ENCODE measurements at regions not wholly inside any gene's neighbourhood (a gene's known extent, or its start where the extent isn't known, plus 50 kb on each side); places are given as distances from the start of the nearest gene placed in this dataset.
A peak's percentile ranks its signal among the peaks of the same experiment; 100 is the strongest.

DNA sequence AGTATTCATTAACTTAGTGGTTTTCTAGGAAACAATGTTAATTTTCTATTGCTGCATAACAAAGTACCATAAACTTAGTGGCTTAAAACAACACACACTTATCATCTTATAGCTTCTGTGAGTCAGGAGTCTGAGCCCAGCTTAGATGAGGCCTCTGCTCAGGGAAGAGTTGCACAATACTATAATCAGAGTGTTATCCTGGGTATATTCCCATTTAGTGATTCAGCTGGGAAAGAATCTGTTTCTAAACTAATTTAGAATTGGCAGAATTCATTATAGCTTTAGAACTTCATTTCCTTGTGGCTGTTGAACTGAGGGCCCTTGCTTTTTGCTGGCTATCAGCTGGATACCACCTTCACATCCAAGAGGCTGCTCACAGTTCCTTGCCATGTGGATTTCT is 515.5 kb downstream of the BRINP3 start:
- no peaks in the 10 kb centered on the region for H3K36me3 ChIP-seq (ENCODE audit: control insufficient read depth, insufficient read depth, low read length)
- peak; percentile 81 for DNase-seq
- H3K4me1 ChIP-seq (ENCODE audit: control insufficient read depth, insufficient read depth, low read length): peaks cover 3% of the 10 kb centered on the region
- H3K27ac ChIP-seq (ENCODE audit: low read length): no peak overlapping the region
- no peak overlapping the region for H3K4me3 ChIP-seq (ENCODE audit: low read length)
- H3K27me3 ChIP-seq (ENCODE audit: control insufficient read depth, insufficient read depth, low read length): no peaks in the 10 kb centered on the region
- H3K9me3 ChIP-seq (replicated peaks; ENCODE audit: control insufficient read depth, low read depth, low read length): no peaks in the 10 kb centered on the region

DNA sequence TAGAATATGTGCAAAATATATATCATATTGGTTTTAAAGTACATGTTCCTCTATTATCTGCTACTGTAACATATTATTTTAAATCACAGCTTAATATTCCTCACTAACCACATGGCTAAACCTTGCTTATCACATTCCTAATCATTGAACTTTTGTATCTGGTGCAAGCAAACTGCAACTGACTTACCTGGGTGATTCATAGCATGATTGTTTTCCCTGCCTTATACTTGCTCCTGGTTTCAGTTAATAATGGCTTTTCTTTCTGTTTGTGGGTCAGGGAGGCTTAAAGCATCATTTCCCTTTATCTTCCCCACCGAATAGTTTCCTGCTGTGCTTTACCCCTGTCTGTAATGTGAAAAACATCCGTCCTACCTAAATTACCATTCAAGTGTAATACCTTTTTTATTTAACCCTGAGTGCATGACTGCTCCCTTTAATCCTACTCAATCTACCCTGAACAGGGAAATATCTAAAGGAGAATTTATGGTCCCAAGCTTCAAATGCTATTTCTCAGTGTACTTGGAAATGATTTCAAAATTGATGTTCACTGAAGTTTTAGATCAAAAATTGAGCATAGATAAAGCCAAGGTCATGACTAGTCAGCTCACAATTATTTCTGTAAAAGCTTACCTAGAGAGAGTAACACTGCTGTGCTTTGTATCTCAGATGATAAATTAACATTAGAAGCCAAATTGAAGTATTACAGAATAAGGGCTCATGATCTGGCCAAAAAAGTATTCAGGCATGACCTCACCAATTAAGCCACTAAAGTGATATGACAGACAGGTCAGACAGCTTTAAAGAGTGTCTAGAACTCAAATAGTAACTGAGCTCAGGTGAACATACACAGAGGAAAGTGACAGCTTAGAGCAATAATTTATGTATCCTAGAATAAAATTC is 507.1 kb downstream of the BRINP3 start:
- Histone ChIP-seq H3K4me3 (ENCODE audit: low read length) (no peak overlapping the region), H3K4me1 (ENCODE audit: control insufficient read depth, insufficient read depth, low read length) (no peaks in the 10 kb centered on the region), H3K27me3 (ENCODE audit: control insufficient read depth, insufficient read depth, low read length) (no peaks in the 10 kb centered on the region), H3K27ac (ENCODE audit: low read length) (no peak overlapping the region), H3K36me3 (ENCODE audit: control insufficient read depth, insufficient read depth, low read length) (no peaks in the 10 kb centered on the region), H3K9me3 (replicated peaks; ENCODE audit: control insufficient read depth, low read depth, low read length) (no peaks in the 10 kb centered on the region)
- no peak for DNase-seq
- no CpG with 5 or more reads among the region's 2 CpGs for WGBS (ENCODE audit: insufficient coverage)

DNA sequence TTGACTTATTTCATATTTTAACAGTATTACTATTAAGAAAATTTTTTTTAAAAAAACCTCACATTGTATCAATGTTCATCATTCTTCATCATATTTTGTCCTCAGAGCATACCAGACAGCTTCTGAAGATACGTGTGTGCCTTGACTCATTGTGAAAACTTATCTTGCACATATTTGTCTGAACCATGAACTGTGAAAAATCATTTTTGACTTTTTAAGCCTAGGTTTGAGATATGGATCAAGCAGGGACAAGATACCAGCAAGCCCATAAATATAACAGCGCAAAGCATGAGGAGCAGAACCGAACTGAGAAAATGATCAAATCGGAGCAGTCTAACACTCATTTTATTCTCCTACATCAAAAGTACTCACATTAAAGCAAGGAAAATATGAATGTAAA is 506.0 kb downstream of the BRINP3 start:
- Histone ChIP-seq H3K4me1 (ENCODE audit: control insufficient read depth, insufficient read depth, low read length) (no peaks in the 10 kb centered on the region), H3K4me3 (ENCODE audit: low read length) (no peak overlapping the region), H3K36me3 (ENCODE audit: control insufficient read depth, insufficient read depth, low read length) (no peaks in the 10 kb centered on the region), H3K27me3 (ENCODE audit: control insufficient read depth, insufficient read depth, low read length) (no peaks in the 10 kb centered on the region), H3K27ac (ENCODE audit: low read length) (no peak overlapping the region), H3K9me3 (replicated peaks; ENCODE audit: control insufficient read depth, low read depth, low read length) (no peaks in the 10 kb centered on the region)
- no peak for DNase-seq
- no CpG with 5 or more reads among the region's 4 CpGs for WGBS (ENCODE audit: insufficient coverage)

DNA sequence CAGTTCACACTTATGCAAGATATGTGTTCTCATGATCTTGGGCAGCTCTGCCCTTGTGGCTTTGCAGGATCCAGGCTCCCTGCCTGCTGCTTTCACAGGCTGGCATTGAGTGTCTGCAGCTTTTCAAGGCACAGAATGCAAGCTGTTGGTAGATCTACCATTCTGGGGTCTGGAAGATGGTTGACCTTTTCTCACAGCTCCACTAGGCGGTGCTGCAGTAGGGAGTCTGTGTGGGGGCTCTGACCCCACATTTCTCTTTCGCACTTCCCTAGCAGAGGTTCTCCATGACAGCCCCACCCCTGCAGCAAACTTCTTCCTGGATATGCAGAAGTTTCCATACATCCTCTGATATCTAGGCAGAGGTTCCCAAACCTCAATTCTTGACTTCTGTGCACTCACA is 500.5 kb downstream of the BRINP3 start:
- DNase-seq: no peak
- 100% methylated on average over 1 of the region's 2 CpGs for WGBS (ENCODE audit: insufficient coverage)
- no peaks in the 10 kb centered on the region for H3K27me3 ChIP-seq (ENCODE audit: control insufficient read depth, insufficient read depth, low read length)
- H3K27ac ChIP-seq (ENCODE audit: low read length): no peak overlapping the region
- no peaks in the 10 kb centered on the region for H3K4me1 ChIP-seq (ENCODE audit: control insufficient read depth, insufficient read depth, low read length)
- H3K4me3 ChIP-seq (ENCODE audit: low read length): no peak overlapping the region
- H3K36me3 ChIP-seq (ENCODE audit: control insufficient read depth, insufficient read depth, low read length): no peaks in the 10 kb centered on the region
- no peaks in the 10 kb centered on the region for H3K9me3 ChIP-seq (replicated peaks; ENCODE audit: control insufficient read depth, low read depth, low read length)

DNA sequence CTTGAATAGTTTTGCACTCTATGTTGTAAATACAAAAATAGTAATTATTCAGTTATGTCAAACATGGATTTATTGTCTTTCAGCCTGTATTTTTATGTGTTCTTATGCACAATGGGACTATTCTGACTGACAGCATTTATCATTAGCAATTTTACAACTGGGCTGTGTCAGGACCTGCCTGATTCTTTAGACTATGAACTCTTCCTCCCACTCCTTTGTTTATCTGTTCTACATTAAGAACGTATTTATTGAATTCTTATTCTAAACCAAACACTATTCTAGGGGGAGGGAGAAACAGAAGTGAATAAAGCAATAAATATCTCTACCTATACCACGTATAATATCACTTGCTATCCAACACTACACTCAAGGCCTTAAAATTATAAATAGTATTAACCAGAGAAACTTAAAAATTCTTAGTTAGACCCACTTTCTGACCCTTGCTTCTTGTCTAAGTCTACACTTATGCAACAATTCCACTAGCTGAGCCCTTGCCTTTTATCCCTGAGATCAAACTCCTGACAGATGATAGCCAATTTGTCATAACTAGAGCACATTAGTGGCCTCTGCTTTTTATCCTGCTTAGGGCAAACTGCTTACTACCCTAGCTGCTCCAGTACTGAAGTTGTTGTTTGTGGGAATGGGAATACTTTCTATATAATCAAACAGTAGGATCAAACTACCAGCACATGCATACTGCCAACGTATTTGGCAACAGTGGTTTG is 494.3 kb downstream of the BRINP3 start:
- no peak overlapping the region for H3K4me3 ChIP-seq (ENCODE audit: low read length)
- no peaks in the 10 kb centered on the region for H3K4me1 ChIP-seq (ENCODE audit: control insufficient read depth, insufficient read depth, low read length)
- no peak overlapping the region for H3K27ac ChIP-seq (ENCODE audit: low read length)
- no peak for DNase-seq
- H3K9me3 ChIP-seq (replicated peaks; ENCODE audit: control insufficient read depth, low read depth, low read length): no peaks in the 10 kb centered on the region
- no CpG with 5 or more reads among the region's 3 CpGs for WGBS (ENCODE audit: insufficient coverage)
- H3K36me3 ChIP-seq (ENCODE audit: control insufficient read depth, insufficient read depth, low read length): no peaks in the 10 kb centered on the region
- no peaks in the 10 kb centered on the region for H3K27me3 ChIP-seq (ENCODE audit: control insufficient read depth, insufficient read depth, low read length)

DNA sequence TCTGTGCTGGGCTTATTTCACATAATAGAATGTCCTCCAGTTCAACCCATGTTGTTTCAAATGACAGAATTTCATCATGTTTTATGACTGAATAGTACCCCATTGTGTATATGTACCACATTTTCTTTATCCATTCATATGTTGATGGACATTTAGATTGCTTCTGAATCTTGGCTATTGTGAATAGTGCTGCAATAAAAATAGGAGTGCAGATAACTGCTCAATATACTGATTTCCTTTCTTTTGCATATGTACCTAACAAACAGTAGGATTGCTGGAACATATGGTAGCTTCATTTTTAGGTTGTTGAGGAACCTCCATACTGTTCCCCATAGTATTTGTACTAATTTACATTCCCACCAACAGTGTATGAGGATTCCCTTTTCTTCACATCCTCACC is 491.1 kb downstream of the BRINP3 start:
- Histone ChIP-seq H3K4me3 (ENCODE audit: low read length) (no peak overlapping the region), H3K27me3 (ENCODE audit: control insufficient read depth, insufficient read depth, low read length) (no peaks in the 10 kb centered on the region), H3K4me1 (ENCODE audit: control insufficient read depth, insufficient read depth, low read length) (no peaks in the 10 kb centered on the region), H3K36me3 (ENCODE audit: control insufficient read depth, insufficient read depth, low read length) (no peaks in the 10 kb centered on the region), H3K9me3 (replicated peaks; ENCODE audit: control insufficient read depth, low read depth, low read length) (no peaks in the 10 kb centered on the region), H3K27ac (ENCODE audit: low read length) (no peak overlapping the region)
- no peak for DNase-seq

DNA sequence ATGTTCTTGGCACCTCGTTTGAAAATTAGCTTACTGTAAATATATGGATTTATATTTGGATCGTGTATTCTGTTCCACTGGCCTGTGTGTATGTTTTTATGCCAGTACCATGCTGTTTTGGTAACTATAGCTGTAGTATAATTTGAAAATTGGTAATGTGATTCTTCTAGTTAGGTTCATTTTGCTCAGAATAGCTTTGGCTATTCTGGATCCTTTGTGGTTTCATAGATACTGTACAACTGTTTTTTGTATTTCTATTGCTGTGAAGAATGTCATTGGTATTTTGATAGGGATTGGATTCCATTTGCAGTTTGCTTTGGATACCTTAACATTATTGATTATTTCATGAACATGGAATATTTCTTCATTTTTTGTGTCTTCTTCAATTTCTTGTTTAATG is 490.2 kb downstream of the BRINP3 start:
- Histone ChIP-seq H3K27ac (ENCODE audit: low read length) (no peak overlapping the region), H3K9me3 (replicated peaks; ENCODE audit: control insufficient read depth, low read depth, low read length) (peaks cover 2% of the 10 kb centered on the region), H3K4me1 (ENCODE audit: control insufficient read depth, insufficient read depth, low read length) (no peaks in the 10 kb centered on the region), H3K4me3 (ENCODE audit: low read length) (no peak overlapping the region), H3K27me3 (ENCODE audit: control insufficient read depth, insufficient read depth, low read length) (no peaks in the 10 kb centered on the region), H3K36me3 (ENCODE audit: control insufficient read depth, insufficient read depth, low read length) (no peaks in the 10 kb centered on the region)
- no peak for DNase-seq
- no CpG with 5 or more reads among the region's 2 CpGs for WGBS (ENCODE audit: insufficient coverage)

DNA sequence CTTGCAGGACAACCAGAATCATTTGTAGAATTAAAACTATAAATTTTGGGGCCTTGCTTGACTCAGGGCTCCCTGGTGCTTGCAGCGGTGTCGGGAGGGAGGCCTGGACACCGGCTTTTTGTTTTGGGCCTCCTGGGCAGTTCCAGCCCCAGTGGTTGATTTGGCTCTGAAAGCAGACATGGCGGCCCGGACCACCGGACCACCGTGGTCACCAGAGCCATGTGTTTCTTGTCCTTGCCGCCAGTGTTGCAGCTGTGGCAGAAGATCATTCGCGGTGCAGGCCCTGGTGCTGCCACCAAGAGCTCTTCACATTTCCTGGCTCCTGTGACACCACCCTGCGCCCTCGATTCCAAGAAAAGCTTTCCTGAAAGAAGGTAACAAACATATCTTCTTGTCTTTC is 484.8 kb downstream of the BRINP3 start:
- H3K4me3 ChIP-seq (ENCODE audit: low read length): no peak overlapping the region
- no peak overlapping the region for H3K27ac ChIP-seq (ENCODE audit: low read length)
- peaks cover 9% of the 10 kb centered on the region for H3K9me3 ChIP-seq (replicated peaks; ENCODE audit: control insufficient read depth, low read depth, low read length)
- no peaks in the 10 kb centered on the region for H3K4me1 ChIP-seq (ENCODE audit: control insufficient read depth, insufficient read depth, low read length)
- H3K36me3 ChIP-seq (ENCODE audit: control insufficient read depth, insufficient read depth, low read length): no peaks in the 10 kb centered on the region
- DNase-seq: no peak
- no peaks in the 10 kb centered on the region for H3K27me3 ChIP-seq (ENCODE audit: control insufficient read depth, insufficient read depth, low read length)
- 96% methylated on average over 10 of the region's 12 CpGs for WGBS (ENCODE audit: insufficient coverage)

DNA sequence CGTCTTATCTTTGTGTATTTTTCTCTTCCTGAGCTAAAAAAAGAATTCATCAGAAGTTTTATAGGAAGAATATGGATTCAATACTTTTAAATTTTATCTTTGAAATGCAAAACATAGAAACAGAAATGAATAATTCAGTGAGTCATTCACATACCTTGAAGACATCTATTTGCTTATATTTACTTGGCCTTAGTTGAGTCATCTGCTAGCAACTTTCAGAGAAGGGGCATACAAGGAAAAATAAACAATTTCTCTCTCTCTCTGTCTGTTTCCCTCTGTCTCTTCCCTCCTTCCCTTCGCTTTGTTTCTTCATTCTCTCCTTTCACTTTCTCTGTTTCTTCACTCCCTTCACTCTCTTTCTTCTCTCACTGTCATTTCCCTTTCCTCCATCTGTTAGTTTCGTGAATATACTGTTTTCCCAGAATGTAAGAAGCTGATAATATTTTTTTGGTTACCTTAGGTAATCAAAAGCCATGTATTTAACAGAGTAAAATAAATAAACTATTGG is 477.2 kb downstream of the BRINP3 start:
- H3K4me3 ChIP-seq (ENCODE audit: low read length): no peak overlapping the region
- WGBS (ENCODE audit: insufficient coverage): no CpG with 5 or more reads among the region's 3 CpGs

DNA sequence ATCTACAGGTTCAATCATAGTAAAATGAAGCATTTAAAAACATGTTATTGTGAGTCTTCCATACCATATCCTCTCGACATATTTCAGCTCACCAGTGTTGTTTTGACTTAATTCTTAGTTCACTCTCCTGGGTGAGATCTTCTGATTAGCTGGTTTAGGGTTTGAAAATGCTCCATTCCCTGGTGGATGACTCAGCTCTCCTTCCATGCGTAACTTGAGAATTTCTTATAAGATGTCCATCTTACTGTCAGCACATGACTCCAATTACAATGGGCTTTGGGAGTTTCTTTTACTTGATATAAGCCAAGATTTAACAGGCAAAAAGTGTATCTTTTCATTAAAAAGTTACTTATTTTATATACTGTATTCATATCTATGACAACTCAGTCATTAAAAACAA is 476.5 kb downstream of the BRINP3 start:
- H3K27ac ChIP-seq (ENCODE audit: low read length): no peak overlapping the region
- H3K36me3 ChIP-seq (ENCODE audit: control insufficient read depth, insufficient read depth, low read length): no peaks in the 10 kb centered on the region
- H3K9me3 ChIP-seq (replicated peaks; ENCODE audit: control insufficient read depth, low read depth, low read length): no peaks in the 10 kb centered on the region
- no peaks in the 10 kb centered on the region for H3K4me1 ChIP-seq (ENCODE audit: control insufficient read depth, insufficient read depth, low read length)
- H3K27me3 ChIP-seq (ENCODE audit: control insufficient read depth, insufficient read depth, low read length): no peaks in the 10 kb centered on the region
- no peak overlapping the region for H3K4me3 ChIP-seq (ENCODE audit: low read length)
- no CpG with 5 or more reads among the region's 2 CpGs for WGBS (ENCODE audit: insufficient coverage)
- DNase-seq: peak; percentile 5

More for the DNA sequence above, 477.2 kb downstream of the BRINP3 start:
- Histone ChIP-seq H3K9me3 (replicated peaks; ENCODE audit: control insufficient read depth, low read depth, low read length) (no peaks in the 10 kb centered on the region), H3K27ac (ENCODE audit: low read length) (no peak overlapping the region), H3K4me1 (ENCODE audit: control insufficient read depth, insufficient read depth, low read length) (no peaks in the 10 kb centered on the region), H3K27me3 (ENCODE audit: control insufficient read depth, insufficient read depth, low read length) (no peaks in the 10 kb centered on the region), H3K36me3 (ENCODE audit: control insufficient read depth, insufficient read depth, low read length) (no peaks in the 10 kb centered on the region)
- no peak for DNase-seq

All from muscle of leg (tissue), 3 donors.